IPS-18a (cell line): ENCODE measurements at regions not wholly inside any gene's neighbourhood (a gene's known extent, or its start where the extent isn't known, plus 50 kb on each side); places are given as distances from the start of the nearest gene placed in this dataset.

ENCODE experiments used
- H3K27ac ChIP-seq: one replicate; pipeline ENCODE4 v1.5.1; 2013; ENCODE audit warnings: low read length
- H3K27me3 ChIP-seq: one replicate; pipeline ENCODE4 v1.6.1; 2013; ENCODE audit warnings: mild to moderate bottlenecking, low read length; ENCODE audit not compliant: control insufficient read depth, insufficient read depth
- H3K36me3 ChIP-seq: one replicate; pipeline ENCODE4 v1.6.1; 2013; ENCODE audit warnings: low read depth, low read length; ENCODE audit not compliant: control insufficient read depth
- H3K4me1 ChIP-seq: one replicate; pipeline ENCODE4 v1.6.1; 2013; ENCODE audit warnings: low read depth, low read length; ENCODE audit not compliant: control insufficient read depth
- H3K4me3 ChIP-seq: one replicate; pipeline ENCODE4 v1.5.1; 2013; ENCODE audit warnings: low read length
- H3K9ac ChIP-seq: one replicate; pipeline ENCODE4 v1.6.1; 2013; ENCODE audit warnings: mild to moderate bottlenecking, low read length, moderate library complexity
- H3K9me3 ChIP-seq: one replicate; pipeline ENCODE4 v1.6.1; 2013; ENCODE audit warnings: low read depth, low read length; ENCODE audit not compliant: control insufficient read depth

- no peaks in the 10 kb centered on the region for H3K4me1 ChIP-seq
- H3K36me3 ChIP-seq = no peaks in the 10 kb centered on the region
- no peak overlapping the region for H3K27ac ChIP-seq
- no peak overlapping the region for H3K4me3 ChIP-seq
- H3K9ac ChIP-seq = no peak overlapping the region
- no peaks in the 10 kb centered on the region for H3K9me3 ChIP-seq
- H3K27me3 ChIP-seq = no peaks in the 10 kb centered on the region
Observed at GRCh38 chr3:63167113-63167512, 111.0 kb upstream of the SYNPR start.

- Histone ChIP-seq H3K4me1 (no peaks in the 10 kb centered on the region), H3K9me3 (no peaks in the 10 kb centered on the region), H3K36me3 (no peaks in the 10 kb centered on the region), H3K27me3 (no peaks in the 10 kb centered on the region), H3K9ac (no peak overlapping the region), H3K27ac (no peak overlapping the region), H3K4me3 (no peak overlapping the region)
Observed at GRCh38 chr3:63168179-63168578, 109.9 kb upstream of the SYNPR start.

GRCh38 chr3:63179862-63180522 is 98.1 kb upstream of the SYNPR start:
- no peaks in the 10 kb centered on the region for H3K4me1 ChIP-seq
- no peak overlapping the region for H3K4me3 ChIP-seq
- H3K36me3 ChIP-seq = no peaks in the 10 kb centered on the region
- no peaks in the 10 kb centered on the region for H3K9me3 ChIP-seq
- no peak overlapping the region for H3K27ac ChIP-seq
- H3K27me3 ChIP-seq = no peaks in the 10 kb centered on the region
- H3K9ac ChIP-seq = no peak overlapping the region

GRCh38 chr3:63192248-63192647 is 85.9 kb upstream of the SYNPR start:
- Histone ChIP-seq H3K9me3 (no peaks in the 10 kb centered on the region), H3K4me1 (no peaks in the 10 kb centered on the region), H3K4me3 (no peak overlapping the region), H3K9ac (no peak overlapping the region), H3K36me3 (no peaks in the 10 kb centered on the region), H3K27ac (no peak overlapping the region), H3K27me3 (no peaks in the 10 kb centered on the region)

GRCh38 chr3:63193647-63194046 is 84.5 kb upstream of the SYNPR start:
- no peak overlapping the region for H3K4me3 ChIP-seq
- H3K27me3 ChIP-seq = no peaks in the 10 kb centered on the region
- no peaks in the 10 kb centered on the region for H3K36me3 ChIP-seq
- no peak overlapping the region for H3K27ac ChIP-seq
- H3K9me3 ChIP-seq = no peaks in the 10 kb centered on the region
- H3K9ac ChIP-seq = no peak overlapping the region
- H3K4me1 ChIP-seq = no peaks in the 10 kb centered on the region

- no peaks in the 10 kb centered on the region for H3K27me3 ChIP-seq
- H3K4me3 ChIP-seq = no peak overlapping the region
- no peak overlapping the region for H3K27ac ChIP-seq
- H3K4me1 ChIP-seq = no peaks in the 10 kb centered on the region
- H3K9me3 ChIP-seq = no peaks in the 10 kb centered on the region
- H3K9ac ChIP-seq = no peak overlapping the region
- H3K36me3 ChIP-seq = no peaks in the 10 kb centered on the region
Observed at GRCh38 chr3:63199606-63200005, 78.5 kb upstream of the SYNPR start.

- Histone ChIP-seq H3K27me3 (no peaks in the 10 kb centered on the region), H3K4me3 (no peak overlapping the region), H3K36me3 (no peaks in the 10 kb centered on the region), H3K9me3 (no peaks in the 10 kb centered on the region), H3K9ac (no peak overlapping the region), H3K27ac (no peak overlapping the region), H3K4me1 (no peaks in the 10 kb centered on the region)
Observed at GRCh38 chr3:63202529-63202928, 75.6 kb upstream of the SYNPR start.

GRCh38 chr3:63207066-63207590 is 71.0 kb upstream of the SYNPR start:
- Histone ChIP-seq H3K4me1 (peaks cover 3% of the 10 kb centered on the region), H3K4me3 (no peak overlapping the region), H3K9ac (no peak overlapping the region), H3K9me3 (no peaks in the 10 kb centered on the region), H3K27me3 (no peaks in the 10 kb centered on the region), H3K27ac (no peak overlapping the region), H3K36me3 (no peaks in the 10 kb centered on the region)

- H3K36me3 ChIP-seq = no peaks in the 10 kb centered on the region
- H3K27me3 ChIP-seq = no peaks in the 10 kb centered on the region
- H3K9me3 ChIP-seq = no peaks in the 10 kb centered on the region
- H3K9ac ChIP-seq = no peak overlapping the region
- H3K4me3 ChIP-seq = no peak overlapping the region
- H3K27ac ChIP-seq = no peak overlapping the region
- peaks cover 16% of the 10 kb centered on the region for H3K4me1 ChIP-seq
Observed at GRCh38 chr3:63228087-63228486, 50.0 kb upstream of the SYNPR start.
